ENCODE measurements at regions not wholly inside any gene's neighbourhood (a gene's known extent, or its start where the extent isn't known, plus 50 kb on each side); places are given as distances from the start of the nearest gene placed in this dataset.

- no peak overlapping the region for H3K27ac ChIP-seq (ENCODE audit: low read depth in 1 of 2, low read length in 2 of 2)
- TF ChIP-seq, protein P1, sequence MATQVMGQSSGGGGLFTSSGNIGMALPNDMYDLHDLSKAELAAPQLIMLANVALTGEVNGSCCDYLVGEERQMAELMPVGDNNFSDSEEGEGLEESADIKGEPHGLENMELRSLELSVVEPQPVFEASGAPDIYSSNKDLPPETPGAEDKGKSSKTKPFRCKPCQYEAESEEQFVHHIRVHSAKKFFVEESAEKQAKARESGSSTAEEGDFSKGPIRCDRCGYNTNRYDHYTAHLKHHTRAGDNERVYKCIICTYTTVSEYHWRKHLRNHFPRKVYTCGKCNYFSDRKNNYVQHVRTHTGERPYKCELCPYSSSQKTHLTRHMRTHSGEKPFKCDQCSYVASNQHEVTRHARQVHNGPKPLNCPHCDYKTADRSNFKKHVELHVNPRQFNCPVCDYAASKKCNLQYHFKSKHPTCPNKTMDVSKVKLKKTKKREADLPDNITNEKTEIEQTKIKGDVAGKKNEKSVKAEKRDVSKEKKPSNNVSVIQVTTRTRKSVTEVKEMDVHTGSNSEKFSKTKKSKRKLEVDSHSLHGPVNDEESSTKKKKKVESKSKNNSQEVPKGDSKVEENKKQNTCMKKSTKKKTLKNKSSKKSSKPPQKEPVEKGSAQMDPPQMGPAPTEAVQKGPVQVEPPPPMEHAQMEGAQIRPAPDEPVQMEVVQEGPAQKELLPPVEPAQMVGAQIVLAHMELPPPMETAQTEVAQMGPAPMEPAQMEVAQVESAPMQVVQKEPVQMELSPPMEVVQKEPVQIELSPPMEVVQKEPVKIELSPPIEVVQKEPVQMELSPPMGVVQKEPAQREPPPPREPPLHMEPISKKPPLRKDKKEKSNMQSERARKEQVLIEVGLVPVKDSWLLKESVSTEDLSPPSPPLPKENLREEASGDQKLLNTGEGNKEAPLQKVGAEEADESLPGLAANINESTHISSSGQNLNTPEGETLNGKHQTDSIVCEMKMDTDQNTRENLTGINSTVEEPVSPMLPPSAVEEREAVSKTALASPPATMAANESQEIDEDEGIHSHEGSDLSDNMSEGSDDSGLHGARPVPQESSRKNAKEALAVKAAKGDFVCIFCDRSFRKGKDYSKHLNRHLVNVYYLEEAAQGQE (IDR thresholded peaks at IDR 0.05): no peak
- TF ChIP-seq, protein P2, sequence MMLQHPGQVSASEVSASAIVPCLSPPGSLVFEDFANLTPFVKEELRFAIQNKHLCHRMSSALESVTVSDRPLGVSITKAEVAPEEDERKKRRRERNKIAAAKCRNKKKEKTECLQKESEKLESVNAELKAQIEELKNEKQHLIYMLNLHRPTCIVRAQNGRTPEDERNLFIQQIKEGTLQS (IDR thresholded peaks at IDR 0.05): no peak
- TF ChIP-seq FOXA1 (IDR thresholded peaks at IDR 0.05) (no peak), YY1 (IDR thresholded peaks at IDR 0.05) (no peak), HNF4A (conservative IDR thresholded peaks at IDR 0.05) (no peak), HNF4G (IDR thresholded peaks at IDR 0.05) (no peak), RAD21 (IDR thresholded peaks at IDR 0.05) (no peak), TAF1 (conservative IDR thresholded peaks at IDR 0.05) (no peak), NR2F2 (IDR thresholded peaks at IDR 0.05) (no peak), SP1 (IDR thresholded peaks at IDR 0.05) (no peak), JUND (IDR thresholded peaks at IDR 0.05) (no peak), EGR1 (IDR thresholded peaks at IDR 0.05; ENCODE audit: low read depth in 2 of 2) (no peak), ZBTB33 (IDR thresholded peaks at IDR 0.05) (no peak), FOXA2 (IDR thresholded peaks at IDR 0.05) (no peak), RXRA (IDR thresholded peaks at IDR 0.05) (no peak), GABPA (IDR thresholded peaks at IDR 0.05 in 1 of 2, conservative IDR thresholded peaks at IDR 0.05 in 1 of 2) (no peak)
- TF ChIP-seq, protein P3, sequence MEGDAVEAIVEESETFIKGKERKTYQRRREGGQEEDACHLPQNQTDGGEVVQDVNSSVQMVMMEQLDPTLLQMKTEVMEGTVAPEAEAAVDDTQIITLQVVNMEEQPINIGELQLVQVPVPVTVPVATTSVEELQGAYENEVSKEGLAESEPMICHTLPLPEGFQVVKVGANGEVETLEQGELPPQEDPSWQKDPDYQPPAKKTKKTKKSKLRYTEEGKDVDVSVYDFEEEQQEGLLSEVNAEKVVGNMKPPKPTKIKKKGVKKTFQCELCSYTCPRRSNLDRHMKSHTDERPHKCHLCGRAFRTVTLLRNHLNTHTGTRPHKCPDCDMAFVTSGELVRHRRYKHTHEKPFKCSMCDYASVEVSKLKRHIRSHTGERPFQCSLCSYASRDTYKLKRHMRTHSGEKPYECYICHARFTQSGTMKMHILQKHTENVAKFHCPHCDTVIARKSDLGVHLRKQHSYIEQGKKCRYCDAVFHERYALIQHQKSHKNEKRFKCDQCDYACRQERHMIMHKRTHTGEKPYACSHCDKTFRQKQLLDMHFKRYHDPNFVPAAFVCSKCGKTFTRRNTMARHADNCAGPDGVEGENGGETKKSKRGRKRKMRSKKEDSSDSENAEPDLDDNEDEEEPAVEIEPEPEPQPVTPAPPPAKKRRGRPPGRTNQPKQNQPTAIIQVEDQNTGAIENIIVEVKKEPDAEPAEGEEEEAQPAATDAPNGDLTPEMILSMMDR (IDR thresholded peaks at IDR 0.05; ENCODE audit: low read depth, low read length, missing input control): no peak
- TF ChIP-seq, protein P4, sequence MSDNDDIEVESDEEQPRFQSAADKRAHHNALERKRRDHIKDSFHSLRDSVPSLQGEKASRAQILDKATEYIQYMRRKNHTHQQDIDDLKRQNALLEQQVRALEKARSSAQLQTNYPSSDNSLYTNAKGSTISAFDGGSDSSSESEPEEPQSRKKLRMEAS (IDR thresholded peaks at IDR 0.05): no peak
- no peaks in the 10 kb centered on the region for H3K27me3 ChIP-seq (ENCODE audit: control insufficient read depth in 4 of 4, insufficient read depth in 4 of 4, low read length in 3 of 4)
- no peaks in the 10 kb centered on the region for H3K9me3 ChIP-seq (ENCODE audit: control insufficient read depth in 4 of 4, low read length in 3 of 4)
- 95% methylated on average over 7 of the region's 7 CpGs for WGBS
- no peak overlapping the region for H3K4me3 ChIP-seq (ENCODE audit: low read depth in 1 of 3, low read length in 3 of 3)
- no peaks in the 10 kb centered on the region for H3K36me3 ChIP-seq (ENCODE audit: control insufficient read depth in 4 of 4, insufficient read depth in 3 of 4, low read depth in 1 of 4, low read length in 3 of 4)
- DNase-seq (ENCODE audit: low spot score): no peak
- no peaks in the 10 kb centered on the region for H3K4me1 ChIP-seq (ENCODE audit: control insufficient read depth in 4 of 4, insufficient read depth in 4 of 4, low read length in 3 of 4)
- no peak overlapping the region for H3K9ac ChIP-seq (ENCODE audit: low read depth in 1 of 2, low read length in 2 of 2)
Observed at GRCh38 chr5:167554564-167555290, 736.7 kb upstream of the WWC1 start.

Measured in liver (tissue), 8 donors.